HCT116 (cell line): ENCODE measurements at regions not wholly inside any gene's neighbourhood (a gene's known extent, or its start where the extent isn't known, plus 50 kb on each side); places are given as distances from the start of the nearest gene placed in this dataset.

Source experiments
- ATAC-seq: fragments of 200-7000 bp; cut with Tn5 transposase; 2 replicates; pipeline ENCODE4 v1.9.1; 2020; ENCODE audit warnings: mild to moderate bottlenecking, moderate library complexity
- BruUV-seq: library from RNA; stranded (reverse); fragments of 400-500 nt; replicated peaks from 2 replicates; lab custom pipeline; 2021; lab: Mats Ljungman, UMichigan
- CTCF ChIA-PET: fragments of 300-600 bp; sonication (Branson Sonifier 250); formaldehyde crosslinking; loops from one replicate; lab custom pipeline; 2021; ENCODE audit warnings: antibody characterized with exemption; lab: Charles Lee
- POLR2A ChIA-PET: fragments of 300-600, 350-600 bp; sonication (Branson Sonifier 250); formaldehyde crosslinking; loops from one replicate; lab custom pipeline; 2021; ENCODE audit warnings: antibody characterized with exemption; lab: Charles Lee
- RAD21 ChIA-PET, 2 experiments: fragments of 300-600 bp; sonication (Branson Sonifier 250); formaldehyde crosslinking; loops; one replicate each; lab custom pipeline; 2023; ENCODE audit warnings: low total read pairs in 2 of 2; ENCODE audit not compliant: uncharacterized antibody in 2 of 2, unreplicated experiment in 2 of 2, low non-redundant PET in 1 of 2; lab: Charles Lee
- DNase-seq: peaks from one replicate; pipeline ENCODE4 v3.0.0-alpha.2; 2010; ENCODE audit warnings: low read depth, low spot score
- H2AFZ ChIP-seq: fragments of 200-600 bp; shearing (Covaris generic), sonication (generic); 2 replicates; pipeline ENCODE4 v1.6.1; 2017; ENCODE audit warnings: low read depth, mixed run types, mixed read lengths, antibody characterized with exemption, low read length; ENCODE audit not compliant: poor library complexity, severe bottlenecking
- H3K27ac ChIP-seq: 2 replicates; pipeline ENCODE4 v1.5.1; 2012; ENCODE audit warnings: low read depth, low read length
- H3K27me3 ChIP-seq: fragments of 200-600 bp; sonication (generic); 2 replicates; pipeline ENCODE4 v1.6.1; 2016; ENCODE audit warnings: mixed run types, low read length, mixed read lengths; ENCODE audit not compliant: insufficient read depth
- H3K36me3 ChIP-seq, 2 experiments: fragments of 200-500 bp in 1 of 2; fragments of 200-600 bp in 1 of 2; sonication (Bioruptor generic) in 1 of 2; sonication (generic) in 1 of 2; 2 replicates each; pipeline versions ENCODE4 v1.5.1 to v1.6.1; 2014 to 2016; ENCODE audit warnings: low read length in 2 of 2, inconsistent platforms in 1 of 2, mixed read lengths in 1 of 2, mixed run types in 1 of 2; ENCODE audit not compliant: insufficient read depth in 2 of 2, control insufficient read depth in 1 of 2
- H3K4me1 ChIP-seq, 2 experiments: fragments of 200-600 bp in 1 of 2; sonication (generic) in 1 of 2; 2 replicates each; pipeline versions ENCODE4 v1.5.1 to v1.6.1; 2012 to 2017; ENCODE audit warnings: low read length in 2 of 2, inconsistent platforms in 1 of 2, mild to moderate bottlenecking in 1 of 2, mixed read lengths in 1 of 2, mixed run types in 1 of 2, moderate library complexity in 1 of 2; ENCODE audit not compliant: insufficient read depth in 2 of 2, control insufficient read depth in 1 of 2
- H3K4me2 ChIP-seq: fragments of 200-600 bp; sonication (generic); 2 replicates; pipeline ENCODE4 v1.6.1; 2017; ENCODE audit warnings: mixed run types, low read length, mixed read lengths
- H3K4me3 ChIP-seq, 2 experiments: fragments of 200-600 bp in 1 of 2; sonication (generic) in 1 of 2; replicated peaks in 1 of 2; 2 replicates each; pipeline ENCODE4 v1.5.1; 2011 to 2016; ENCODE audit warnings: low read length in 2 of 2, control low read depth in 1 of 2, low read depth in 1 of 2, mild to moderate bottlenecking in 1 of 2, mixed read lengths in 1 of 2, mixed run types in 1 of 2
- H3K79me2 ChIP-seq: fragments of 200-600 bp; sonication (generic); 2 replicates; pipeline ENCODE4 v1.6.1; 2017; ENCODE audit warnings: mild to moderate bottlenecking, mixed run types, low read length, moderate library complexity, mixed read lengths; ENCODE audit not compliant: insufficient read depth
- H3K9ac ChIP-seq: fragments of 200-600 bp; sonication (generic); 2 replicates; pipeline ENCODE4 v1.6.1; 2016; ENCODE audit warnings: low read length, mixed read lengths
- H3K9me2 ChIP-seq: fragments of 200-600 bp; sonication (generic), shearing (Covaris generic); 2 replicates; pipeline ENCODE4 v1.6.1; 2017; ENCODE audit warnings: mixed run types, mild to moderate bottlenecking, moderate library complexity; ENCODE audit not compliant: insufficient read depth
- H3K9me3 ChIP-seq, 2 experiments: fragments of 200-500 bp in 1 of 2; fragments of 200-600 bp in 1 of 2; sonication (Bioruptor generic) in 1 of 2; sonication (generic) in 1 of 2; 2 replicates each; pipeline ENCODE4 v1.6.1; 2014 to 2017; ENCODE audit warnings: low read length in 2 of 2, mixed read lengths in 2 of 2, inconsistent platforms in 1 of 2, low read depth in 1 of 2, mild to moderate bottlenecking in 1 of 2, mixed run types in 1 of 2, moderate library complexity in 1 of 2; ENCODE audit not compliant: control insufficient read depth in 1 of 2, insufficient read depth in 1 of 2
- H4K20me1 ChIP-seq: fragments of 200-600 bp; sonication (generic), shearing (Covaris generic); 2 replicates; pipeline ENCODE4 v1.6.1; 2017; ENCODE audit warnings: mixed run types, mild to moderate bottlenecking, moderate library complexity; ENCODE audit not compliant: insufficient read depth
- CEBPB ChIP-seq: IDR thresholded peaks from 2 replicates; pipeline ENCODE4 v1.6.1; 2012; ENCODE audit warnings: low read depth
- EGR1 ChIP-seq: IDR thresholded peaks from 2 replicates; pipeline ENCODE4 v1.6.1; 2012; ENCODE audit warnings: low read depth
- EZH2phosphoT487 ChIP-seq: fragments of 200-600 bp; IDR thresholded peaks from 2 replicates; pipeline ENCODE4 v1.6.1; 2018; ENCODE audit warnings: antibody characterized with exemption, borderline replicate concordance
- POLR2A ChIP-seq: IDR thresholded peaks from 2 replicates; pipeline ENCODE4 v1.7.0; 2011; ENCODE audit warnings: borderline replicate concordance; ENCODE audit not compliant: insufficient read depth, insufficient read length; ENCODE audit errors: extremely low read depth
- POLR2AphosphoS5 ChIP-seq: IDR thresholded peaks from 2 replicates; pipeline ENCODE4 v1.6.1; 2011; ENCODE audit warnings: mild to moderate bottlenecking, low read depth, low read length, moderate library complexity
- SRF ChIP-seq: IDR thresholded peaks from 2 replicates; pipeline ENCODE4 v1.6.1; 2012; ENCODE audit warnings: low read depth
- ZBTB33 ChIP-seq: IDR thresholded peaks from 2 replicates; pipeline ENCODE4 v1.6.1; 2011; ENCODE audit warnings: mild to moderate bottlenecking, low read length, moderate library complexity; ENCODE audit not compliant: insufficient replicate concordance; ENCODE audit errors: extremely low read depth
- intact Hi-C: fragments of 100-400 bp; cut with micrococcal nuclease; formaldehyde crosslinking; loops from 2 replicates; pipeline ENCODE4 v1.10.0; 2022

- ATAC-seq (no peak), DNase-seq (no peak)
- Histone ChIP-seq H4K20me1 (no peaks in the 10 kb centered on the region), H3K9ac (no peak overlapping the region), H2AFZ (no peak overlapping the region), H3K36me3 (no peaks in the 10 kb centered on the region), H3K9me3 (no peaks in the 10 kb centered on the region), H3K9me2 (no peaks in the 10 kb centered on the region), H3K4me1 (no peaks in the 10 kb centered on the region), H3K79me2 (no peaks in the 10 kb centered on the region), H3K4me2 (no peak overlapping the region), H3K27me3 (no peaks in the 10 kb centered on the region), H3K27ac (no peak overlapping the region), H3K4me3 (no peak overlapping the region)
- intact Hi-C loops = no loop called here
- no peak for TF ChIP-seq POLR2AphosphoS5
- TF ChIP-seq EZH2phosphoT487 = no peak
- TF ChIP-seq ZBTB33 = no peak
- POLR2A ChIA-PET = no interaction called here
- CTCF ChIA-PET = no interaction called here
- no TSS peak for BruUV-seq
- RAD21 ChIA-PET = no interaction called here
Measured at GRCh38 chr7:118306771-118307170, 82.3 kb downstream of the ANKRD7 start.

GRCh38 chr7:118311121-118311836 is 86.8 kb downstream of the ANKRD7 start:
- no peak for ATAC-seq
- intact Hi-C loops = no loop called here
- Histone ChIP-seq H3K9ac (no peak overlapping the region), H3K27me3 (no peaks in the 10 kb centered on the region), H3K79me2 (no peaks in the 10 kb centered on the region)
- BruUV-seq = no TSS peak
- no peak for TF ChIP-seq POLR2A
- TF ChIP-seq CEBPB = peak; percentile 84
- TF ChIP-seq EGR1 = no peak
- TF ChIP-seq SRF = peak; percentile 55; the same call in 1 of the 2 replicates
- TF ChIP-seq, all 23 proteins: peak for 2
- H3K9me2 ChIP-seq = no peaks in the 10 kb centered on the region
- no peaks in the 10 kb centered on the region for H3K36me3 ChIP-seq
- H3K4me3 ChIP-seq = no peak overlapping the region
- H4K20me1 ChIP-seq = no peaks in the 10 kb centered on the region
- no peaks in the 10 kb centered on the region for H3K9me3 ChIP-seq
- no peak overlapping the region for H3K27ac ChIP-seq
- peak; percentile 7 for DNase-seq
- ChIA-PET CTCF (no interaction called here), POLR2A (no interaction called here), RAD21 (no interaction called here)
- H3K4me2 ChIP-seq = no peak overlapping the region
- no peak overlapping the region for H2AFZ ChIP-seq
- no peaks in the 10 kb centered on the region for H3K4me1 ChIP-seq
